C4-2B (cell line): ENCODE measurements at regions not wholly inside any gene's neighbourhood (a gene's known extent, or its start where the extent isn't known, plus 50 kb on each side); places are given as distances from the start of the nearest gene placed in this dataset.

ENCODE experiments used
- ZFX ChIP-seq: fragments of 450-650 bp; IDR thresholded peaks from 2 replicates; pipeline ENCODE4 v1.6.1; 2017
- TF ChIP-seq, protein P1 (sequence below): fragments of 450-650 bp; conservative IDR thresholded peaks from 2 replicates; pipeline ENCODE4 v1.5.1; 2017; ENCODE audit warnings: mild to moderate bottlenecking

DNA sequence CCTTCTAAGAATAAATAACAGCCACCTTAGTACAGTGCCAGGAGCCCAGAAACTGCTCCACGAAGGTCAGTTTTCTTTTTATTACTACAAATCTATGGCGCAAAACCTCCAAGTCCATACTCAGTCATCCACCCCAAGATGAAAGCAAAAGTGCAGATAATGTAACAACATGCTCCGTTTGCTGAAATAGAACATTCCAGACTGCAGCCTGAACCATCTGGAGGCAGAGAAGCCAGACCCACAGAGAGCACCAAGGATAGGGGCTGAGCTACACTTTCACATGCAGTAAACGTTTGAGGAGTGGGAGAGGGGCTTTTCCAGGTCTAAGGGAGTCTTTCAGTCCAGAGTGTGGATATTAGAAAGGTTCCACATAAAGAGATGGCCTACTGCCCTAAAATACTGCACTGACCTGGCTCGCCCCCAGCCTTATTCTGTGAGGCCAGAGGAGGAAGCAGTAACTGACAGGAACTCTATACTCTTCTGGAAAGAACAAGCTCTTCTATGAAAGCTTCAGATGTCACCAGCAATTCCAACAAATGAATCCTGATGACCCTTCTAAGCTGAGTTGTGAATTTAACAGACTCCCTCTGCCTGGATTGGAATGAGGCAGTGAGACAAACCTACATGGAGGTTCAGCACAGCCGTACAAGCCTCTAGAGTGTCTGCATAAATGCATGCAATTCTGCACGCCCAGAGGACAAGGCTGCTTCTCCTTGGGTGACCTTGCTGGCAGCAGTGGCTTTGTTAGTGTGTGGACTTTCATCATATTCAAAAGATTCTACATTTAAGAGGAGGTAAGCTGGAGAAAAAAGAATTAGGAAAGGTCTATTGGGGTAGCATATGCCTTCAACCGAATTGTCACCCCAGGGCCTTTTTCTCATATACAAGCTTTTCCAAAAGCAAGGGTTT, 153.9 kb upstream of the EGLN3 start:
- TF ChIP-seq, protein P1, sequence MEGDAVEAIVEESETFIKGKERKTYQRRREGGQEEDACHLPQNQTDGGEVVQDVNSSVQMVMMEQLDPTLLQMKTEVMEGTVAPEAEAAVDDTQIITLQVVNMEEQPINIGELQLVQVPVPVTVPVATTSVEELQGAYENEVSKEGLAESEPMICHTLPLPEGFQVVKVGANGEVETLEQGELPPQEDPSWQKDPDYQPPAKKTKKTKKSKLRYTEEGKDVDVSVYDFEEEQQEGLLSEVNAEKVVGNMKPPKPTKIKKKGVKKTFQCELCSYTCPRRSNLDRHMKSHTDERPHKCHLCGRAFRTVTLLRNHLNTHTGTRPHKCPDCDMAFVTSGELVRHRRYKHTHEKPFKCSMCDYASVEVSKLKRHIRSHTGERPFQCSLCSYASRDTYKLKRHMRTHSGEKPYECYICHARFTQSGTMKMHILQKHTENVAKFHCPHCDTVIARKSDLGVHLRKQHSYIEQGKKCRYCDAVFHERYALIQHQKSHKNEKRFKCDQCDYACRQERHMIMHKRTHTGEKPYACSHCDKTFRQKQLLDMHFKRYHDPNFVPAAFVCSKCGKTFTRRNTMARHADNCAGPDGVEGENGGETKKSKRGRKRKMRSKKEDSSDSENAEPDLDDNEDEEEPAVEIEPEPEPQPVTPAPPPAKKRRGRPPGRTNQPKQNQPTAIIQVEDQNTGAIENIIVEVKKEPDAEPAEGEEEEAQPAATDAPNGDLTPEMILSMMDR, result no peak
- no peak for TF ChIP-seq ZFX
